ENCODE measurements at regions not wholly inside any gene's neighbourhood (a gene's known extent, or its start where the extent isn't known, plus 50 kb on each side); places are given as distances from the start of the nearest gene placed in this dataset.

- no peak overlapping the region for H3K9ac ChIP-seq (ENCODE audit: control insufficient read depth, insufficient read depth, low read length)
- H3K36me3 ChIP-seq (ENCODE audit: control insufficient read depth in 2 of 2, insufficient read depth in 2 of 2, low read length in 1 of 2), result no peaks in the 10 kb centered on the region
- H3K79me2 ChIP-seq (ENCODE audit: control insufficient read depth, insufficient read depth, low read length), result no peaks in the 10 kb centered on the region
- ATAC-seq (peak; percentile 89), DNase-seq (ENCODE audit: low read depth, low spot score) (peak; percentile 82), FAIRE-seq (peak; percentile 82)
- WGBS (ENCODE audit: insufficient coverage, insufficient replicate concordance, low lambda C conversion rate, missing lambda C conversion rate), result 45% methylated on average over 7 of the region's 7 CpGs
- H3K27me3 ChIP-seq (replicated peaks in 1 of 2; ENCODE audit: control insufficient read depth in 2 of 2, insufficient read depth in 2 of 2, low read length in 1 of 2), result no peaks in the 10 kb centered on the region
- POLR2A ChIA-PET, result interaction anchor here (0.7 to 1.9 kb wide), 7 partner anchors 15 to 326 kb away, joined by 3 to 8 read pairs (median 5); no protein-coding TSS in a partner anchor
- no TSS peak for BruUV-seq (replicated peaks)
- H3K4me2 ChIP-seq (ENCODE audit: control insufficient read depth, insufficient read depth), result peak overlapping the region; percentile 28; the same call in 1 of the 2 replicates
- H3K9me3 ChIP-seq (replicated peaks; ENCODE audit: control insufficient read depth, insufficient read depth, low read length), result no peaks in the 10 kb centered on the region
- RAD21 ChIA-PET (ENCODE audit: unreplicated experiment), result interaction anchor here (0.6 to 4.3 kb wide), 21 partner anchors 10 to 528 kb away, joined by 3 to 25 read pairs (median 5); no protein-coding TSS in a partner anchor
- no peak overlapping the region for H3K4me3 ChIP-seq
- in situ Hi-C loops (cut with MboI) (no loop called here), intact Hi-C loops (cut with micrococcal nuclease; ENCODE audit: unreplicated experiment) (no loop called here)
- CTCF ChIA-PET, result interaction anchor here (0.8 to 5.5 kb wide), 11 partner anchors 10 to 328 kb away, joined by 3 to 35 read pairs (median 5); no protein-coding TSS in a partner anchor
- peak overlapping the region; percentile 10; the same call in 1 of the 2 replicates for H2AFZ ChIP-seq (ENCODE audit: control insufficient read depth, low read depth, low read length)
- peaks cover 62% of the 10 kb centered on the region for H3K4me1 ChIP-seq (ENCODE audit: control insufficient read depth, insufficient read depth, low read length)
- peak overlapping the region; percentile 35; the same call in 1 of the 2 replicates for H3K27ac ChIP-seq (ENCODE audit: control insufficient read depth, insufficient read depth)
- SMC1A ChIA-PET (ENCODE audit: uncharacterized antibody, unreplicated experiment), result interaction anchor here (0.7 to 7.0 kb wide), 31 partner anchors 9 to 431 kb away, joined by 3 to 104 read pairs (median 4); no protein-coding TSS in a partner anchor
- H4K20me1 ChIP-seq (ENCODE audit: control insufficient read depth, insufficient read depth), result no peaks in the 10 kb centered on the region
- no peak for TF ChIP-seq STAT3 (IDR thresholded peaks at IDR 0.05; ENCODE audit: low read depth, low read length)
- 0 out of 2 replicates have a peak, but pooled peaks have one; percentile 36 for TF ChIP-seq ATF7 (IDR thresholded peaks at IDR 0.05; ENCODE audit: low read depth)
- no peak for TF ChIP-seq KDM1A (IDR thresholded peaks at IDR 0.05; ENCODE audit: borderline replicate concordance)
- peak; percentile 6 to 8; a peak in 1 of 4 replicates for TF ChIP-seq EP300 (IDR thresholded peaks at IDR 0.05; ENCODE audit: borderline replicate concordance in 1 of 2, control insufficient read depth in 1 of 2, low read depth in 2 of 2, low read length in 2 of 2)
- no peak for TF ChIP-seq ZNF217 (IDR thresholded peaks at IDR 0.05)
- 0 out of 2 replicates have a peak, but pooled peaks have one; percentile 61 for TF ChIP-seq BMI1 (IDR thresholded peaks at IDR 0.05; ENCODE audit: borderline replicate concordance)
- TF ChIP-seq IRF5 (IDR thresholded peaks at IDR 0.05; ENCODE audit: borderline replicate concordance), result no peak
- TF ChIP-seq CREB1 (IDR thresholded peaks at IDR 0.05; ENCODE audit: low read depth), result no peak
- no peak for TF ChIP-seq MTA3 (IDR thresholded peaks at IDR 0.05; ENCODE audit: borderline replicate concordance, low read length)
- TF ChIP-seq FOXM1 (IDR thresholded peaks at IDR 0.05; ENCODE audit: low read depth, low read length), result no peak
- 0 out of 2 replicates have a peak, but pooled peaks have one; percentile 3 for TF ChIP-seq MEF2A (IDR thresholded peaks at IDR 0.05; ENCODE audit: insufficient read depth, low read depth, low read length)
- TF ChIP-seq HSF1 (IDR thresholded peaks at IDR 0.05; ENCODE audit: low read depth, low read length), result no peak
- TF ChIP-seq MEF2B (IDR thresholded peaks at IDR 0.05; ENCODE audit: partially characterized antibody, poor library complexity, severe bottlenecking), result no peak
- no peak for TF ChIP-seq E4F1 (IDR thresholded peaks at IDR 0.05; ENCODE audit: borderline replicate concordance, partially characterized antibody)
- no peak for TF ChIP-seq ZBTB33 (IDR thresholded peaks at IDR 0.05)
These were observed 284.8 kb downstream of the ETS1 start for GRCh38 chr11:128302425-128303186.

Data from GM12878 (cell line).